Fibroblast of lung (primary cell): ENCODE measurements at regions not wholly inside any gene's neighbourhood (a gene's known extent, or its start where the extent isn't known, plus 50 kb on each side); places are given as distances from the start of the nearest gene placed in this dataset.
"Not testable (repeated sequence)": the region's sequence is repeated elsewhere in the genome, so short reads cannot be mapped to it uniquely, and the experiment has no call there.

Experiments
- EZH2 ChIP-seq: IDR thresholded peaks from 2 replicates; pipeline ENCODE4 v1.5.1; 2012; ENCODE audit warnings: low read length, control low read depth, mild to moderate bottlenecking; ENCODE audit errors: missing control alignments
- TF ChIP-seq, protein P1 (sequence below), 2 donors: IDR thresholded peaks in 1 of 2; conservative IDR thresholded peaks in 1 of 2; 1 replicate in 1 of 2; 2 replicates in 1 of 2; pipeline ENCODE4 v1.5.1; 2011 to 2012; ENCODE audit warnings: low read length in 2 of 2, control low read depth in 1 of 2, inconsistent platforms in 1 of 2, low read depth in 1 of 2, mild to moderate bottlenecking in 1 of 2

DNA sequence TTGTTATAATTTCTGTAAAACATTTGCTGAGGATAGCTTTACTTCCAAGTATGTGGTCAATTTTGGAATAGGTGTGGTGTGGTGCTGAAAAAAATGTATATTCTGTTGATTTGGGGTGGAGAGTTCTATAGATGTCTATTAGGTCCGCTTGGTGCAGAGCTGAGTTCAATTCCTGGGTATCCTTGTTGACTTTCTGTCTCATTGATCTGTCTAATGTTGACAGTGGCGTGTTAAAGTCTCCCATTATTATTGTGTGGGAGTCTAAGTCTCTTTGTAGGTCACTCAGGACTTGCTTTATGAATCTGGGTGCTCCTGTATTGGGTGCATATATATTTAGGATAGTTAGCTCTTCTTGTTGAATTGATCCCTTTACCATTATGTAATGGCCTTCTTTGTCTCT, 56.4 kb upstream of the EHBP1 start:
- TF ChIP-seq, protein P1, sequence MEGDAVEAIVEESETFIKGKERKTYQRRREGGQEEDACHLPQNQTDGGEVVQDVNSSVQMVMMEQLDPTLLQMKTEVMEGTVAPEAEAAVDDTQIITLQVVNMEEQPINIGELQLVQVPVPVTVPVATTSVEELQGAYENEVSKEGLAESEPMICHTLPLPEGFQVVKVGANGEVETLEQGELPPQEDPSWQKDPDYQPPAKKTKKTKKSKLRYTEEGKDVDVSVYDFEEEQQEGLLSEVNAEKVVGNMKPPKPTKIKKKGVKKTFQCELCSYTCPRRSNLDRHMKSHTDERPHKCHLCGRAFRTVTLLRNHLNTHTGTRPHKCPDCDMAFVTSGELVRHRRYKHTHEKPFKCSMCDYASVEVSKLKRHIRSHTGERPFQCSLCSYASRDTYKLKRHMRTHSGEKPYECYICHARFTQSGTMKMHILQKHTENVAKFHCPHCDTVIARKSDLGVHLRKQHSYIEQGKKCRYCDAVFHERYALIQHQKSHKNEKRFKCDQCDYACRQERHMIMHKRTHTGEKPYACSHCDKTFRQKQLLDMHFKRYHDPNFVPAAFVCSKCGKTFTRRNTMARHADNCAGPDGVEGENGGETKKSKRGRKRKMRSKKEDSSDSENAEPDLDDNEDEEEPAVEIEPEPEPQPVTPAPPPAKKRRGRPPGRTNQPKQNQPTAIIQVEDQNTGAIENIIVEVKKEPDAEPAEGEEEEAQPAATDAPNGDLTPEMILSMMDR (conservative IDR thresholded peaks at IDR 0.05 in 1 of 2, IDR thresholded peaks at IDR 0.05 in 1 of 2; ENCODE audit: low read depth in 1 of 2, low read length in 2 of 2), result not testable (repeated sequence)
- TF ChIP-seq EZH2, result not testable (repeated sequence)
